Caco-2 (cell line): ENCODE measurements at regions not wholly inside any gene's neighbourhood (a gene's known extent, or its start where the extent isn't known, plus 50 kb on each side); places are given as distances from the start of the nearest gene placed in this dataset.

ENCODE experiments used
- BruUV-seq: library from RNA; stranded (reverse); fragments of 400-500 nt; replicated peaks from 2 replicates; lab custom pipeline; 2021; lab: Mats Ljungman, UMichigan
- CTCF ChIA-PET: fragments of 300-600 bp; sonication (Branson Sonifier 250); formaldehyde crosslinking; loops from one replicate; lab custom pipeline; 2022; ENCODE audit warnings: antibody characterized with exemption; lab: Charles Lee
- POLR2A ChIA-PET: fragments of 300-600 bp; sonication (Branson Sonifier 250); formaldehyde crosslinking; loops from one replicate; lab custom pipeline; 2022; ENCODE audit warnings: antibody characterized with exemption; lab: Charles Lee
- DNase-seq, 2 experiments: peaks; one replicate each; pipeline versions ENCODE4 v3.0.0 to v3.0.0-alpha.2; 2020 to 2022
- H3K27me3 ChIP-seq: replicated peaks from 2 replicates; pipeline ENCODE4 v1.6.0; 2011; ENCODE audit warnings: low read length; ENCODE audit not compliant: control insufficient read depth, insufficient read depth
- H3K36me3 ChIP-seq: 2 replicates; pipeline ENCODE4 v1.5.1; 2011; ENCODE audit warnings: low read length; ENCODE audit not compliant: control insufficient read depth, insufficient read depth
- H3K4me1 ChIP-seq: fragments of 250-450 bp; sonication (Bioruptor Pico); 2 replicates; pipeline ENCODE4 v1.5.1; 2020; ENCODE audit warnings: mild to moderate bottlenecking
- H3K4me3 ChIP-seq: 2 replicates; pipeline ENCODE4 v1.5.1; 2011; ENCODE audit warnings: low read depth, mild to moderate bottlenecking, control low read depth, low read length
- H3K9me3 ChIP-seq: fragments of 250-450 bp; sonication (Bioruptor Pico); 2 replicates; pipeline ENCODE4 v1.5.1; 2020; ENCODE audit warnings: mild to moderate bottlenecking, moderate library complexity
- H3K27ac Mint-ChIP-seq: one replicate; pipeline ENCODE4 v1.8.0; 2022; ENCODE audit warnings: mixed read lengths; ENCODE audit not compliant: unreplicated experiment
- H3K27me3 Mint-ChIP-seq: one replicate; pipeline ENCODE4 v1.8.0; 2022; ENCODE audit warnings: mixed read lengths; ENCODE audit not compliant: insufficient read depth, unreplicated experiment
- H3K36me3 Mint-ChIP-seq: one replicate; pipeline ENCODE4 v1.8.0; 2022; ENCODE audit warnings: mild to moderate bottlenecking, mixed read lengths; ENCODE audit not compliant: insufficient read depth, unreplicated experiment
- H3K4me1 Mint-ChIP-seq: one replicate; pipeline ENCODE4 v1.8.0; 2022; ENCODE audit warnings: low read depth, mixed read lengths; ENCODE audit not compliant: unreplicated experiment
- H3K4me3 Mint-ChIP-seq: one replicate; pipeline ENCODE4 v1.8.0; 2022; ENCODE audit warnings: mild to moderate bottlenecking, moderate library complexity, mixed read lengths; ENCODE audit not compliant: unreplicated experiment
- H3K9me3 Mint-ChIP-seq: one replicate; pipeline ENCODE4 v1.8.0; 2022; ENCODE audit warnings: mixed read lengths; ENCODE audit not compliant: unreplicated experiment
- CTCF ChIP-seq, 2 experiments: fragments of 200-600 bp in 1 of 2; IDR thresholded peaks; 1 replicate in 1 of 2; 2 replicates in 1 of 2; pipeline versions ENCODE4 v1.5.1 to v1.8.0; 2011 to 2022; ENCODE audit warnings: antibody characterized with exemption in 1 of 2, control low read depth in 1 of 2, inconsistent platforms in 1 of 2, low read depth in 1 of 2, low read length in 1 of 2, mild to moderate bottlenecking in 1 of 2, moderate library complexity in 1 of 2; ENCODE audit not compliant: insufficient read depth in 1 of 2, severe bottlenecking in 1 of 2, unreplicated experiment in 1 of 2
- intact Hi-C: fragments of 100-400 bp; cut with micrococcal nuclease; formaldehyde crosslinking; loops from one replicate; pipeline ENCODE4 v1.10.0; 2022; ENCODE audit not compliant: unreplicated experiment

GRCh38 chr6:98650941-98651340 is 183.4 kb upstream of the POU3F2 start:
- no peak for TF ChIP-seq CTCF (IDR thresholded peaks at IDR 0.05; ENCODE audit: insufficient read depth in 1 of 2, low read depth in 1 of 2, low read length in 1 of 2, severe bottlenecking in 1 of 2, unreplicated experiment in 1 of 2)
- Histone ChIP-seq H3K27me3 (no peaks in the 10 kb centered on the region), H3K36me3 (no peaks in the 10 kb centered on the region), H3K4me3 (no peak overlapping the region), H3K4me1 (no peaks in the 10 kb centered on the region), H3K9me3 (no peaks in the 10 kb centered on the region)
- Mint-ChIP-seq H3K4me1 (no peaks in the 10 kb centered on the region), H3K27me3 (peaks cover 6% of the 10 kb centered on the region), H3K36me3 (no peaks in the 10 kb centered on the region), H3K27ac (no peak overlapping the region), H3K4me3 (no peak overlapping the region), H3K9me3 (no peaks in the 10 kb centered on the region)
- POLR2A ChIA-PET: no interaction called here
- BruUV-seq: no TSS peak
- CTCF ChIA-PET: no interaction called here
- intact Hi-C loops: no loop called here
- no peak for DNase-seq

- ChIA-PET POLR2A (no interaction called here), CTCF (no interaction called here)
- TF ChIP-seq CTCF (IDR thresholded peaks at IDR 0.05; ENCODE audit: insufficient read depth in 1 of 2, low read depth in 1 of 2, low read length in 1 of 2, severe bottlenecking in 1 of 2, unreplicated experiment in 1 of 2): no peak
- Mint-ChIP-seq H3K4me1 (no peaks in the 10 kb centered on the region), H3K27ac (no peak overlapping the region), H3K36me3 (no peaks in the 10 kb centered on the region), H3K4me3 (no peak overlapping the region), H3K9me3 (no peaks in the 10 kb centered on the region), H3K27me3 (peaks cover 4% of the 10 kb centered on the region)
- H3K4me1 ChIP-seq: no peaks in the 10 kb centered on the region
- intact Hi-C loops: no loop called here
- no TSS peak for BruUV-seq
- no peaks in the 10 kb centered on the region for H3K36me3 ChIP-seq
- no peak for DNase-seq
- no peaks in the 10 kb centered on the region for H3K27me3 ChIP-seq
- no peaks in the 10 kb centered on the region for H3K9me3 ChIP-seq
- no peak overlapping the region for H3K4me3 ChIP-seq
These were observed 181.2 kb upstream of the POU3F2 start for GRCh38 chr6:98653179-98653578.

GRCh38 chr6:98657764-98658163 is 176.6 kb upstream of the POU3F2 start:
- Histone ChIP-seq H3K36me3 (no peaks in the 10 kb centered on the region), H3K9me3 (no peaks in the 10 kb centered on the region), H3K4me1 (no peaks in the 10 kb centered on the region), H3K27me3 (no peaks in the 10 kb centered on the region), H3K4me3 (no peak overlapping the region)
- CTCF ChIA-PET: no interaction called here
- peak; percentile 41 to 53 for DNase-seq
- Mint-ChIP-seq H3K27ac (no peak overlapping the region), H3K4me1 (no peaks in the 10 kb centered on the region), H3K27me3 (no peaks in the 10 kb centered on the region), H3K36me3 (no peaks in the 10 kb centered on the region), H3K4me3 (no peak overlapping the region), H3K9me3 (no peaks in the 10 kb centered on the region)
- TF ChIP-seq CTCF (IDR thresholded peaks at IDR 0.05; ENCODE audit: insufficient read depth in 1 of 2, low read depth in 1 of 2, low read length in 1 of 2, severe bottlenecking in 1 of 2, unreplicated experiment in 1 of 2): no peak
- POLR2A ChIA-PET: no interaction called here
- intact Hi-C loops: no loop called here
- no TSS peak for BruUV-seq
